NCI-H1694 (cell line): ENCODE measurements at regions not wholly inside any gene's neighbourhood (a gene's known extent, or its start where the extent isn't known, plus 50 kb on each side); places are given as distances from the start of the nearest gene placed in this dataset.
"Not testable (repeated sequence)": the region's sequence is repeated elsewhere in the genome, so short reads cannot be mapped to it uniquely, and the experiment has no call there.

Source experiments
- DNase-seq: peaks from one replicate; lab custom pipeline; 2025; lab: John Stamatoyannopoulos, UW

GRCh38 chr2:228793116-228793515 is 478.0 kb downstream of the PID1 start:
- no peak for DNase-seq

GRCh38 chr2:228786901-228787300 is 484.2 kb downstream of the PID1 start:
- DNase-seq = no peak

- DNase-seq = no peak
Observed at GRCh38 chr2:228782281-228782680, 488.8 kb downstream of the PID1 start.

GRCh38 chr2:228777855-228778355 is 493.2 kb downstream of the PID1 start:
- DNase-seq = no peak

- DNase-seq = no peak
Observed at GRCh38 chr2:228774548-228774947, 496.5 kb downstream of the PID1 start.

GRCh38 chr2:228771774-228772173 is 499.3 kb downstream of the PID1 start:
- no peak for DNase-seq

GRCh38 chr2:228771315-228771714 is 499.8 kb downstream of the PID1 start:
- no peak for DNase-seq

- DNase-seq = no peak
Observed at GRCh38 chr2:228768818-228769217, 502.3 kb downstream of the PID1 start.

- DNase-seq = not testable (repeated sequence)
Observed at GRCh38 chr2:228768141-228768540, 502.9 kb downstream of the PID1 start.

GRCh38 chr2:228767196-228767595 is 503.9 kb downstream of the PID1 start:
- no peak for DNase-seq

GRCh38 chr2:228763379-228763981 is 507.6 kb downstream of the PID1 start:
- DNase-seq = no peak

GRCh38 chr2:228762565-228762964 is 508.5 kb downstream of the PID1 start:
- DNase-seq = no peak

- not testable (repeated sequence) for DNase-seq
Observed at GRCh38 chr2:228755661-228756060, 515.4 kb downstream of the PID1 start.

GRCh38 chr2:228747483-228747882 is 523.6 kb downstream of the PID1 start:
- no peak for DNase-seq

- no peak for DNase-seq
Observed at GRCh38 chr2:228738671-228739380, 532.3 kb downstream of the PID1 start.

GRCh38 chr2:228735697-228736096 is 535.4 kb downstream of the PID1 start:
- no peak for DNase-seq

- no peak for DNase-seq
Observed at GRCh38 chr2:228731517-228731916, 539.6 kb downstream of the PID1 start.

GRCh38 chr2:228728961-228729360 is 542.1 kb downstream of the PID1 start:
- DNase-seq = no peak

- DNase-seq = no peak
Observed at GRCh38 chr2:228725031-228725430, 543.5 kb upstream of the SPHKAP start.

- no peak for DNase-seq
Observed at GRCh38 chr2:228723599-228723998, 542.1 kb upstream of the SPHKAP start.

- DNase-seq = no peak
Observed at GRCh38 chr2:228722311-228722710, 540.8 kb upstream of the SPHKAP start.

- DNase-seq = no peak
Observed at GRCh38 chr2:228720895-228721294, 539.4 kb upstream of the SPHKAP start.

- DNase-seq = no peak
Observed at GRCh38 chr2:228709788-228710371, 528.4 kb upstream of the SPHKAP start.
